NCI-H2171 (cell line): ENCODE measurements at regions not wholly inside any gene's neighbourhood (a gene's known extent, or its start where the extent isn't known, plus 50 kb on each side); places are given as distances from the start of the nearest gene placed in this dataset.

Experiments
- DNase-seq: peaks from one replicate; lab custom pipeline; 2025; lab: John Stamatoyannopoulos, UW

GRCh38 chr2:57834666-57835065 is 211.9 kb upstream of the VRK2 start:
- DNase-seq: no peak

DNA sequence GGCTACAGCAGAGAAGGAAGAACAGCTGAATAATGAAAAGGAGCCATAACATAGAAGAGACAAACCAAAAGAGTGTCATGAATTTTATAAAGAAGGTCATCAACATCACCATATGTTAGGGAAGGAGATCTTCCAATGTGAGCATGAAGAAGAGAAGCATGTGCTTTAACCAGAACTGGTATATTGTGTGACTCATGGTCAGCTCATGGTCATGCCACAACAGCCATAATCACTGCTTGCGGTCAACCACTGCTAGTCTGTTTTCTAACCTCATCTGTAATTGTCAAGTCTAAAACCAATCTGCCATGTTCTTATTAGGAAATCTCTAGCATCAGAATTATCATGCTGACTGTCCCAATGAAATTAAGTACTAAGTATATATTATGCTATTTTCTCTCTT is 204.1 kb upstream of the VRK2 start:
- no peak for DNase-seq

- DNase-seq: no peak
Observed at GRCh38 chr2:57843158-57843557, 203.4 kb upstream of the VRK2 start.

- DNase-seq: no peak
Observed at GRCh38 chr2:57848723-57849122, 197.9 kb upstream of the VRK2 start.

- no peak for DNase-seq
Observed at GRCh38 chr2:57849843-57850242, 196.8 kb upstream of the VRK2 start.

DNA sequence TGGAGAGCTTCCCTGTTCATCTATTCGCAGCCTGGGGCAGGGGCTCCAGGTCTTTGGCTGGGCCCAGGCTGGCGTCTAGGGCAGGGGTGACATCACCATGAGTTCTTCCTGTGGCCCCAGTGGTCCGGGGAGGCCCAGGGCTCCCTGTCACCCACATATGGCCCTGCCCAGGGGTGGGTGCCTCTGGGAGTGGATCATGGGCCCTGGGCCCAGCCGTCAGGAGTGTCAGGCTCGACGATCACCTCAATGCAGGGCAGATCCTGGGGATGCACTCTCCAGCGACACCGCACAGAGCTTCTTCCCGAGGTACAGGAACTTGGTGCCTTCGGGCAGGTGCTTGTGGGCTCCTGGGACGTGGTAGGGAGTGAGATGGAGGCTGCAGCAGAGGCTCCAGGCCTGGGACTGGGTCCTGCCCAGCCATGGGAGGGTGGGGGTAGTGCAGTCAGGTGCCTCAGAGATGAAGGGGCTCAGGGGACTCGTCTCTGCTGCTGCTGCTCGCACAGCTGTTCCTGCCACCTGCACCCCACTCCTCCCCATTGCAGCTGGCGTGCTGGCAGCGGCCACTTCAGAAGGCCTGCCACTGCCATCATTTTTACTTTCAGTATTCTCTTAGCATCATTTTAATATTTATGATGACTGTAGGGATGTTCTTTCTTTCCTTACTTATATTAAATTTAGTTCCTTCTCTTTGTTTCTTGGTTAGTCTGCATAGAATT is 196.0 kb upstream of the VRK2 start:
- DNase-seq: peak; percentile 52

- no peak for DNase-seq
Observed at GRCh38 chr2:57855212-57855611, 191.4 kb upstream of the VRK2 start.

- DNase-seq: no peak
Observed at GRCh38 chr2:57859755-57860154, 186.9 kb upstream of the VRK2 start.

- DNase-seq: no peak
Observed at GRCh38 chr2:57862153-57862552, 184.5 kb upstream of the VRK2 start.

DNA sequence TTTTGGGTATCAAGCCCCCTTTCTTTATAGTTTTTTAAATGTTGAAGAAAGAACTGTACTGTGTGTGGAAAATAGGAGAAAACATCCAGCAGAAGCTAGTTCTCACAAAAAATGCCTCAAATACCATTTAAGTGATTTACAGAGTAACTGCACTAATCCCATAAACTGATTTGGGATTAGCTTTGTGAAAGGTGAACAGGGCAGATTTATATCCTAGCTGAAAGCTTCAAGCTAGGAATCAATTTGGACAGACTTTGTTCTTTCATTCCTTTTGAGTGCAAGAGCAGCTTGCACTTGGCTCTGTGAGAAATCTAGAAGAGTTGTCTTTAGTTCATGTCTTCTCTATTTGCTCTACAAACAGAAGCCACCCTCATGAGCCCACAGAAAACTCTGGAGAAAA is 183.9 kb upstream of the VRK2 start:
- DNase-seq: no peak

DNA sequence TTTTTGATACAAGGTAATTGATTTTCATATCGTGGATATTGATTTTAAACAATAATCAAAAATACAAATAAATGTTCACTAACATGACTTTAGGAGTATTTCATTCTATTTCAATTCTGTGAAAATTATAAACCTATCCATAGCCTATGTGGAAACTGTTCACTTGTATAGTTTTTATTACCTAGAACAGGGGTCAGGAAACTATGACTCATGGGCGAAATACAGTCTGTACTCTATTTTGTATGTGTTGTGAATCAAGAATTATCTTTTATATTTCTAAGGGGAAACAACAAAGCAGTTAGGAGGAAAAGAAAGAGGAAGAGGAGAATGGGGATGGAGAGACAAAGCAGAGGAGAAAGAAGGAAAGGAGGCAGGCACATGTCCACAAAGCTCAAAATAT is 181.7 kb upstream of the VRK2 start:
- DNase-seq: no peak

DNA sequence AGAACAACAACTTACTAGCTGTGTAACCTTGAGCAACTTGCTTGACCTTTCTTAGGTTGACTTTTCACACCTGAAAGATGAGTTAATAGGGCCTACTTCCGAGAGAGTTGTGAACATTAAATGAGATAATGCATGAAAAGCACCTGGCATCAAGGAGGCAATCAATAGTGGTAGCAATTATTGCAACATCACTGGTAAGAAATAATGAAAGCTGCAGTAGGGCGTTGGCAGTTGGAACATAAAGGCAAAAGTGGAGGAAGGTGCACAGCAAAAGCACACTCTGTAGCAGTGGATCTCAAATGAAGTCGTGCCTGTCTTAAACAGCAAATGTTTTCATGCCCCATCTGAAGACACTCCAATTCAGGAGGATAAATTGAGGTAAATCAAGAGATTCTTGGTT is 178.9 kb upstream of the VRK2 start:
- DNase-seq: no peak

- DNase-seq: no peak
Observed at GRCh38 chr2:57868619-57869139, 177.9 kb upstream of the VRK2 start.

- no peak for DNase-seq
Observed at GRCh38 chr2:57869758-57870344, 176.8 kb upstream of the VRK2 start.

GRCh38 chr2:57876313-57876712 is 170.3 kb upstream of the VRK2 start:
- no peak for DNase-seq

DNA sequence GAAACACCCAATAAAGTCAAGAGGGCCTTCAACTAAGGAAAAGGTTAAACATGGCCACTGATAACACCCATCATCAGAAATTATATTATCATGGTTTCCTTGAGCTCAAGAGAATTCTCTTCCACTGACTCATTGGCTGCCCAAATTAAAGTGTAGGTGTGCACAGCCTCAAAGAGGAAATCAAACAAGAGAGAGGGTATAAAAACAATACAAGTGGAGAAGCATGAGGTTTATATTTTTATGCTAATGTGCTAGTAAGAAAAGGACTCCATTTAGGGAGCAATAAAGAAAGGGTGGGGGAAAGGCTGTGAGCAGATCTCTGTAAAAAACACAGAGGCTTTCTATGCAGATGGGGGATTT is 168.8 kb upstream of the VRK2 start:
- no peak for DNase-seq

DNA sequence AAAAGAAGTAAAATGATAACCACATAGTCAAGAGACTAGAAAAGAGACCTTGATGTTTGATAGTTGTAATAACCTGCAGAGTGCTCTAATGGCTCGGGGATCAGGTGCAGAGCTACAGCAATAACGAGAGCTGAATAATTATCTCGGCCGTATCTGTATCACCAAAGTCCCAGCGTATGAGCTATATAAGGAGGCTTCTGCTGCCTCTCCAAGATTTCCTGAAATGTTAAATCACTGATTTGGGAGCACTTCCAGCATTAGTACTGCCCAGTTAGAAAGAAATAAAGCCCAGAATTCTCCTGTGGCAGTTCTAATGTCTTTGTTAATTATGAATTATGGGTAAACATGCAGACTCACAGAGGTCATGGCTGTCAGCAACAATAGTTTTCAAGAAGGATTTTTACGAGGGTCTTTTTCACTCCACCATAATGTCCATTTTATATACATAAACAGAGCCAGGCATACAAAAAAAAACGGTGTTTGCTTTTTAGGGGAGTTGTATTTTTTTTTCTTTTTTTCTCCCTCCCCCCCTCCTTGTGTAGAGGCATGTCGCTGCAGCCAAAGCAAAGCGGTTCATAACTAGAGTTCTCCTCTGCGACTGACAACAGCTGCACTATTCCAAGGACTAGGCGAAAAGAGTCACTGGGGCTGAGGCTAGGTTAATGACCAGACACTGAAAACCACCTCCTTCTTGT is 168.3 kb upstream of the VRK2 start:
- DNase-seq: peak; percentile 68

GRCh38 chr2:57878866-57879210 is 167.8 kb upstream of the VRK2 start:
- DNase-seq: no peak

- DNase-seq: no peak
Observed at GRCh38 chr2:57880446-57880845, 166.2 kb upstream of the VRK2 start.

GRCh38 chr2:57880967-57881366 is 165.6 kb upstream of the VRK2 start:
- DNase-seq: no peak

- DNase-seq: no peak
Observed at GRCh38 chr2:57881998-57882888, 164.4 kb upstream of the VRK2 start.

- DNase-seq: no peak
Observed at GRCh38 chr2:57882895-57883515, 163.6 kb upstream of the VRK2 start.
